ENCODE measurements at regions not wholly inside any gene's neighbourhood (a gene's known extent, or its start where the extent isn't known, plus 50 kb on each side); places are given as distances from the start of the nearest gene placed in this dataset.

- no peaks in the 10 kb centered on the region for H3K9me3 ChIP-seq (ENCODE audit: control insufficient read depth, low read length)
- H3K27me3 ChIP-seq (ENCODE audit: control insufficient read depth, insufficient read depth, low read length, poor library complexity, severe bottlenecking), result no peaks in the 10 kb centered on the region
- H3K4me3 ChIP-seq (ENCODE audit: insufficient read depth, low read depth, low read length), result no peak overlapping the region
- WGBS, 2 experiments, result 95 to 100% methylated on average over 1 of the region's 1 CpG
- H3K4me1 ChIP-seq (ENCODE audit: control insufficient read depth, insufficient read depth, low read length), result no peaks in the 10 kb centered on the region
- no peak overlapping the region for H3K27ac ChIP-seq (ENCODE audit: insufficient read depth, low read depth, low read length, poor library complexity, severe bottlenecking)
- no peaks in the 10 kb centered on the region for H3K36me3 ChIP-seq (ENCODE audit: control insufficient read depth, insufficient read depth, low read length)
Observed at GRCh38 chr5:121688126-121688525, 163.6 kb upstream of the FTMT start.

GRCh38 chr5:121688781-121689180 is 162.9 kb upstream of the FTMT start:
- H3K9me3 ChIP-seq (ENCODE audit: control insufficient read depth, low read length), result no peaks in the 10 kb centered on the region
- H3K36me3 ChIP-seq (ENCODE audit: control insufficient read depth, insufficient read depth, low read length), result no peaks in the 10 kb centered on the region
- H3K27me3 ChIP-seq (ENCODE audit: control insufficient read depth, insufficient read depth, low read length, poor library complexity, severe bottlenecking), result no peaks in the 10 kb centered on the region
- no peaks in the 10 kb centered on the region for H3K4me1 ChIP-seq (ENCODE audit: control insufficient read depth, insufficient read depth, low read length)
- H3K4me3 ChIP-seq (ENCODE audit: insufficient read depth, low read depth, low read length), result no peak overlapping the region
- no peak overlapping the region for H3K27ac ChIP-seq (ENCODE audit: insufficient read depth, low read depth, low read length, poor library complexity, severe bottlenecking)
- WGBS, 2 experiments, result 92 to 94% methylated on average over 2 of the region's 2 CpGs

- no peak overlapping the region for H3K27ac ChIP-seq (ENCODE audit: insufficient read depth, low read depth, low read length, poor library complexity, severe bottlenecking)
- H3K36me3 ChIP-seq (ENCODE audit: control insufficient read depth, insufficient read depth, low read length), result no peaks in the 10 kb centered on the region
- H3K9me3 ChIP-seq (ENCODE audit: control insufficient read depth, low read length), result no peaks in the 10 kb centered on the region
- H3K4me1 ChIP-seq (ENCODE audit: control insufficient read depth, insufficient read depth, low read length), result no peaks in the 10 kb centered on the region
- no peaks in the 10 kb centered on the region for H3K27me3 ChIP-seq (ENCODE audit: control insufficient read depth, insufficient read depth, low read length, poor library complexity, severe bottlenecking)
- H3K4me3 ChIP-seq (ENCODE audit: insufficient read depth, low read depth, low read length), result no peak overlapping the region
Observed at GRCh38 chr5:121691478-121691877, 160.2 kb upstream of the FTMT start.

- no peaks in the 10 kb centered on the region for H3K4me1 ChIP-seq (ENCODE audit: control insufficient read depth, insufficient read depth, low read length)
- H3K27ac ChIP-seq (ENCODE audit: insufficient read depth, low read depth, low read length, poor library complexity, severe bottlenecking), result no peak overlapping the region
- no peaks in the 10 kb centered on the region for H3K27me3 ChIP-seq (ENCODE audit: control insufficient read depth, insufficient read depth, low read length, poor library complexity, severe bottlenecking)
- no peak overlapping the region for H3K4me3 ChIP-seq (ENCODE audit: insufficient read depth, low read depth, low read length)
- no peaks in the 10 kb centered on the region for H3K9me3 ChIP-seq (ENCODE audit: control insufficient read depth, low read length)
- WGBS, 2 experiments, result 96 to 100% methylated on average over 1 to 2 of the region's 2 CpGs
- H3K36me3 ChIP-seq (ENCODE audit: control insufficient read depth, insufficient read depth, low read length), result no peaks in the 10 kb centered on the region
Observed at GRCh38 chr5:121692158-121692557, 159.5 kb upstream of the FTMT start.

GRCh38 chr5:121693864-121694263 is 157.8 kb upstream of the FTMT start:
- Histone ChIP-seq H3K27ac (ENCODE audit: insufficient read depth, low read depth, low read length, poor library complexity, severe bottlenecking) (no peak overlapping the region), H3K36me3 (ENCODE audit: control insufficient read depth, insufficient read depth, low read length) (no peaks in the 10 kb centered on the region), H3K4me3 (ENCODE audit: insufficient read depth, low read depth, low read length) (no peak overlapping the region), H3K4me1 (ENCODE audit: control insufficient read depth, insufficient read depth, low read length) (no peaks in the 10 kb centered on the region), H3K9me3 (ENCODE audit: control insufficient read depth, low read length) (no peaks in the 10 kb centered on the region), H3K27me3 (ENCODE audit: control insufficient read depth, insufficient read depth, low read length, poor library complexity, severe bottlenecking) (no peaks in the 10 kb centered on the region)
- 100% methylated on average over 1 of the region's 1 CpG for WGBS, 2 experiments

GRCh38 chr5:121695307-121695706 is 156.4 kb upstream of the FTMT start:
- Histone ChIP-seq H3K9me3 (ENCODE audit: control insufficient read depth, low read length) (no peaks in the 10 kb centered on the region), H3K4me1 (ENCODE audit: control insufficient read depth, insufficient read depth, low read length) (no peaks in the 10 kb centered on the region), H3K4me3 (ENCODE audit: insufficient read depth, low read depth, low read length) (no peak overlapping the region), H3K27me3 (ENCODE audit: control insufficient read depth, insufficient read depth, low read length, poor library complexity, severe bottlenecking) (no peaks in the 10 kb centered on the region), H3K36me3 (ENCODE audit: control insufficient read depth, insufficient read depth, low read length) (no peaks in the 10 kb centered on the region), H3K27ac (ENCODE audit: insufficient read depth, low read depth, low read length, poor library complexity, severe bottlenecking) (no peak overlapping the region)
- 97 to 100% methylated on average over 1 to 2 of the region's 2 CpGs for WGBS, 2 experiments

GRCh38 chr5:121698690-121699089 is 153.0 kb upstream of the FTMT start:
- no peak overlapping the region for H3K27ac ChIP-seq (ENCODE audit: insufficient read depth, low read depth, low read length, poor library complexity, severe bottlenecking)
- WGBS, 2 experiments, result 86 to 89% methylated on average over 3 of the region's 3 CpGs
- no peaks in the 10 kb centered on the region for H3K4me1 ChIP-seq (ENCODE audit: control insufficient read depth, insufficient read depth, low read length)
- no peak overlapping the region for H3K4me3 ChIP-seq (ENCODE audit: insufficient read depth, low read depth, low read length)
- H3K36me3 ChIP-seq (ENCODE audit: control insufficient read depth, insufficient read depth, low read length), result no peaks in the 10 kb centered on the region
- H3K9me3 ChIP-seq (ENCODE audit: control insufficient read depth, low read length), result no peaks in the 10 kb centered on the region
- H3K27me3 ChIP-seq (ENCODE audit: control insufficient read depth, insufficient read depth, low read length, poor library complexity, severe bottlenecking), result no peaks in the 10 kb centered on the region

GRCh38 chr5:121701731-121702130 is 150.0 kb upstream of the FTMT start:
- no CpG with 5 or more reads among the region's 1 CpG for whole genome bisulfite sequencing, 2 experiments
- no peaks in the 10 kb centered on the region for H3K9me3 ChIP-seq (ENCODE audit: control insufficient read depth, low read length)

GRCh38 chr5:121702682-121703081 is 149.0 kb upstream of the FTMT start:
- H3K27me3 ChIP-seq (ENCODE audit: control insufficient read depth, insufficient read depth, low read length, poor library complexity, severe bottlenecking), result no peaks in the 10 kb centered on the region
- no peaks in the 10 kb centered on the region for H3K36me3 ChIP-seq (ENCODE audit: control insufficient read depth, insufficient read depth, low read length)
- H3K4me3 ChIP-seq (ENCODE audit: insufficient read depth, low read depth, low read length), result no peak overlapping the region
- no peaks in the 10 kb centered on the region for H3K4me1 ChIP-seq (ENCODE audit: control insufficient read depth, insufficient read depth, low read length)
- no peak overlapping the region for H3K27ac ChIP-seq (ENCODE audit: insufficient read depth, low read depth, low read length, poor library complexity, severe bottlenecking)
- 84% methylated on average over 2 to 3 of the region's 4 CpGs for WGBS, 2 experiments
- H3K9me3 ChIP-seq (ENCODE audit: control insufficient read depth, low read length), result no peaks in the 10 kb centered on the region

More at GRCh38 chr5:121701731-121702130, 150.0 kb upstream of the FTMT start:
- no peaks in the 10 kb centered on the region for H3K27me3 ChIP-seq (ENCODE audit: control insufficient read depth, insufficient read depth, low read length, poor library complexity, severe bottlenecking)
- H3K36me3 ChIP-seq (ENCODE audit: control insufficient read depth, insufficient read depth, low read length), result no peaks in the 10 kb centered on the region
- no peak overlapping the region for H3K4me3 ChIP-seq (ENCODE audit: insufficient read depth, low read depth, low read length)
- H3K4me1 ChIP-seq (ENCODE audit: control insufficient read depth, insufficient read depth, low read length), result no peaks in the 10 kb centered on the region
- no peak overlapping the region for H3K27ac ChIP-seq (ENCODE audit: insufficient read depth, low read depth, low read length, poor library complexity, severe bottlenecking)

- no peak overlapping the region for H3K27ac ChIP-seq (ENCODE audit: insufficient read depth, low read depth, low read length, poor library complexity, severe bottlenecking)
- no peaks in the 10 kb centered on the region for H3K36me3 ChIP-seq (ENCODE audit: control insufficient read depth, insufficient read depth, low read length)
- no peaks in the 10 kb centered on the region for H3K27me3 ChIP-seq (ENCODE audit: control insufficient read depth, insufficient read depth, low read length, poor library complexity, severe bottlenecking)
- no peaks in the 10 kb centered on the region for H3K9me3 ChIP-seq (ENCODE audit: control insufficient read depth, low read length)
- H3K4me1 ChIP-seq (ENCODE audit: control insufficient read depth, insufficient read depth, low read length), result no peaks in the 10 kb centered on the region
- no peak overlapping the region for H3K4me3 ChIP-seq (ENCODE audit: insufficient read depth, low read depth, low read length)
Observed at GRCh38 chr5:121704291-121704690, 147.4 kb upstream of the FTMT start.

GRCh38 chr5:121706686-121707085 is 145.0 kb upstream of the FTMT start:
- WGBS, 2 experiments, result 83 to 93% methylated on average over 1 of the region's 2 CpGs
- H3K4me3 ChIP-seq (ENCODE audit: insufficient read depth, low read depth, low read length), result no peak overlapping the region

More at GRCh38 chr5:121706686-121707085, 145.0 kb upstream of the FTMT start:
- Histone ChIP-seq H3K36me3 (ENCODE audit: control insufficient read depth, insufficient read depth, low read length) (no peaks in the 10 kb centered on the region), H3K27ac (ENCODE audit: insufficient read depth, low read depth, low read length, poor library complexity, severe bottlenecking) (no peak overlapping the region), H3K27me3 (ENCODE audit: control insufficient read depth, insufficient read depth, low read length, poor library complexity, severe bottlenecking) (no peaks in the 10 kb centered on the region), H3K9me3 (ENCODE audit: control insufficient read depth, low read length) (no peaks in the 10 kb centered on the region), H3K4me1 (ENCODE audit: control insufficient read depth, insufficient read depth, low read length) (no peaks in the 10 kb centered on the region)

Data from ectodermal cell (in vitro differentiated cells).